SK-N-SH (cell line): ENCODE measurements at regions not wholly inside any gene's neighbourhood (a gene's known extent, or its start where the extent isn't known, plus 50 kb on each side); places are given as distances from the start of the nearest gene placed in this dataset.

Experiments
- CTCF ChIA-PET: fragments of 300-600, 350-600 bp; formaldehyde crosslinking; extraction: SDS; loops from one replicate; lab custom pipeline; 2021; lab: Yijun Ruan, JAX
- POLR2A ChIA-PET: fragments of 350-600 bp; sonication (Branson Sonifier 250); formaldehyde crosslinking; extraction: SDS; loops from one replicate; lab custom pipeline; 2020; ENCODE audit warnings: antibody characterized with exemption, inconsistent platforms; lab: Yijun Ruan, JAX
- DNase-seq: peaks from one replicate; pipeline ENCODE4 v3.0.0; 2012
- H2AFZ ChIP-seq: fragments of 200-600 bp; sonication (generic); 2 replicates; pipeline ENCODE4 v1.8.1; 2016; ENCODE audit warnings: antibody characterized with exemption, mild to moderate bottlenecking, low read depth
- H3F3A ChIP-seq: fragments of 200-600 bp; sonication (generic); replicated peaks from 2 replicates; pipeline ENCODE3; 2016; ENCODE audit warnings: antibody characterized with exemption, mild to moderate bottlenecking; ENCODE audit not compliant: insufficient read depth
- H3K27ac ChIP-seq, 2 experiments: fragments of 200-500 bp in 1 of 2; fragments of 200-600 bp in 1 of 2; sonication (Bioruptor generic) in 1 of 2; sonication (generic), shearing (Covaris generic) in 1 of 2; 2 replicates each; pipeline versions ENCODE4 v1.5.1 to v1.6.1; 2014 to 2016; ENCODE audit warnings: low read depth in 2 of 2, inconsistent platforms in 1 of 2, low read length in 1 of 2, mild to moderate bottlenecking in 1 of 2, mixed read lengths in 1 of 2
- H3K27me3 ChIP-seq: fragments of 200-600 bp; sonication (generic), shearing (Covaris generic); 2 replicates; pipeline ENCODE4 v1.6.1; 2016; ENCODE audit warnings: mixed run types; ENCODE audit not compliant: insufficient read depth
- H3K36me3 ChIP-seq, 2 experiments: fragments of 200-500 bp in 1 of 2; fragments of 200-600 bp in 1 of 2; sonication (Bioruptor generic) in 1 of 2; sonication (generic) in 1 of 2; replicated peaks in 1 of 2; 2 replicates each; pipeline versions ENCODE3 to v1.5.1; 2014 to 2016; ENCODE audit warnings: low read length in 1 of 2, mild to moderate bottlenecking in 1 of 2; ENCODE audit not compliant: insufficient read depth in 2 of 2, control insufficient read depth in 1 of 2
- H3K4me1 ChIP-seq, 2 experiments: fragments of 200-500 bp in 1 of 2; fragments of 200-600 bp in 1 of 2; sonication (Bioruptor generic) in 1 of 2; sonication (generic), shearing (Covaris generic) in 1 of 2; 2 replicates each; pipeline versions ENCODE4 v1.5.1 to v1.6.1; 2014 to 2016; ENCODE audit warnings: low read depth in 1 of 2, low read length in 1 of 2, mixed run types in 1 of 2; ENCODE audit not compliant: insufficient read depth in 2 of 2, control insufficient read depth in 1 of 2
- H3K4me2 ChIP-seq: fragments of 200-600 bp; sonication (generic), shearing (Covaris generic); 2 replicates; pipeline ENCODE4 v1.6.1; 2017; ENCODE audit warnings: mixed run types
- H3K4me3 ChIP-seq, 2 experiments: fragments of 200-500 bp in 1 of 2; fragments of 200-600 bp in 1 of 2; sonication (Bioruptor generic) in 1 of 2; sonication (generic), shearing (Covaris generic) in 1 of 2; 2 replicates each; pipeline versions ENCODE4 v1.5.1 to v1.8.1; 2014 to 2016; ENCODE audit warnings: low read depth in 2 of 2, inconsistent platforms in 1 of 2, low read length in 1 of 2, mild to moderate bottlenecking in 1 of 2, mixed read lengths in 1 of 2, moderate library complexity in 1 of 2
- H3K79me2 ChIP-seq: fragments of 200-600 bp; sonication (generic); 2 replicates; pipeline ENCODE4 v1.8.1; 2017; ENCODE audit warnings: mild to moderate bottlenecking; ENCODE audit not compliant: insufficient read depth
- H3K9ac ChIP-seq: fragments of 200-600 bp; sonication (generic); 2 replicates; pipeline ENCODE4 v1.6.1; 2017; ENCODE audit warnings: mixed run types
- H3K9me2 ChIP-seq: fragments of 200-600 bp; sonication (generic); 2 replicates; pipeline ENCODE4 v1.6.1; 2017; ENCODE audit warnings: mixed run types
- H3K9me3 ChIP-seq: fragments of 200-600 bp; sonication (generic); 2 replicates; pipeline ENCODE4 v1.6.1; 2017; ENCODE audit warnings: mixed run types, mild to moderate bottlenecking, moderate library complexity
- H4K20me1 ChIP-seq: fragments of 200-600 bp; sonication (generic); 2 replicates; pipeline ENCODE4 v1.6.1; 2017; ENCODE audit warnings: mild to moderate bottlenecking, mixed run types; ENCODE audit not compliant: insufficient read depth
- CHD2 ChIP-seq: fragments of 150-350 bp; IDR thresholded peaks from 2 replicates; pipeline ENCODE4 v1.6.1; 2018; ENCODE audit warnings: low read length; ENCODE audit not compliant: partially characterized antibody
- ELF1 ChIP-seq: IDR thresholded peaks from 2 replicates; pipeline ENCODE4 v1.4.0; 2012
- EZH2phosphoT487 ChIP-seq: fragments of 200-600 bp; sonication (generic); IDR thresholded peaks from 2 replicates; pipeline ENCODE4 v1.6.1; 2017; ENCODE audit warnings: low read depth, mixed run types, mild to moderate bottlenecking, antibody characterized with exemption, moderate library complexity, borderline replicate concordance
- FOSL2 ChIP-seq: IDR thresholded peaks from 2 replicates; pipeline ENCODE4 v1.4.0; 2012; ENCODE audit warnings: low read depth, mild to moderate bottlenecking, moderate library complexity, borderline replicate concordance
- FOXJ3 ChIP-seq: sonication (generic); formaldehyde crosslinking; IDR thresholded peaks from 2 replicates; pipeline ENCODE4 v1.5.1; 2020; ENCODE audit warnings: mild to moderate bottlenecking, missing genetic modification reagents
- IRF3 ChIP-seq: fragments of 150-350 bp; IDR thresholded peaks from 2 replicates; pipeline ENCODE4 v1.6.1; 2016; ENCODE audit warnings: mild to moderate bottlenecking, low read depth, low read length
- JUND ChIP-seq: IDR thresholded peaks from 2 replicates; pipeline ENCODE4 v1.4.0; 2012
- MXI1 ChIP-seq: IDR thresholded peaks from 2 replicates; pipeline ENCODE4 v1.6.1; 2012; ENCODE audit warnings: mild to moderate bottlenecking, low read depth, low read length, improper control_type of control experiment
- REST ChIP-seq: IDR thresholded peaks from 2 replicates; pipeline ENCODE4 v1.6.1; 2012; ENCODE audit warnings: mild to moderate bottlenecking, low read depth, low read length, moderate library complexity
- RFX5 ChIP-seq: IDR thresholded peaks from 2 replicates; pipeline ENCODE4 v1.6.1; 2012; ENCODE audit warnings: mild to moderate bottlenecking, improper control_type of control experiment, low read length
- RXRA ChIP-seq: IDR thresholded peaks from 2 replicates; pipeline ENCODE4 v1.4.0; 2012; ENCODE audit warnings: low read depth, mild to moderate bottlenecking, borderline replicate concordance
- SIN3A ChIP-seq: IDR thresholded peaks from 2 replicates; pipeline ENCODE4 v1.6.1; 2012; ENCODE audit warnings: low read depth, mild to moderate bottlenecking, low read length, moderate library complexity, borderline replicate concordance
- TCF12 ChIP-seq: IDR thresholded peaks from 2 replicates; pipeline ENCODE4 v1.4.0; 2012
- USF1 ChIP-seq: IDR thresholded peaks from 2 replicates; pipeline ENCODE4 v1.4.0; 2012; ENCODE audit warnings: low read depth, borderline replicate concordance
- YY1 ChIP-seq: IDR thresholded peaks from 2 replicates; pipeline ENCODE4 v1.4.0; 2012; ENCODE audit warnings: low read depth, mild to moderate bottlenecking
- ZBTB33 ChIP-seq: IDR thresholded peaks from 2 replicates; pipeline ENCODE4 v1.4.0; 2012; ENCODE audit warnings: low read depth, borderline replicate concordance
- WGBS: methylation state at CpG from one replicate; pipeline ENCODE4 v1.1.6; 2017; ENCODE audit warnings: low lambda C conversion rate; 5-methylcytosine and 5-hydroxymethylcytosine counted together

GRCh38 chr20:41782730-41783406, 164.7 kb upstream of the CHD6 start:
- no peak overlapping the region for H3K9ac ChIP-seq
- CTCF ChIA-PET, result no interaction called here
- no peaks in the 10 kb centered on the region for H3K9me3 ChIP-seq
- H4K20me1 ChIP-seq, result no peaks in the 10 kb centered on the region
- H2AFZ ChIP-seq, result no peak overlapping the region
- H3K36me3 ChIP-seq, result no peaks in the 10 kb centered on the region
- H3K4me3 ChIP-seq, result no peak overlapping the region
- H3K9me2 ChIP-seq, result no peaks in the 10 kb centered on the region
- WGBS, result 41% methylated on average over 3 of the region's 3 CpGs
- DNase-seq, result no peak
- TF ChIP-seq REST, result no peak
- TF ChIP-seq CHD2, result no peak
- TF ChIP-seq FOXJ3 (CRISPR knock-in tag), result no peak
- no peak for TF ChIP-seq FOSL2
- no peak for TF ChIP-seq RFX5
- no peak for TF ChIP-seq SIN3A
- no peak for TF ChIP-seq MXI1
- no peak for TF ChIP-seq RXRA
- no peak for TF ChIP-seq YY1
- no peak for TF ChIP-seq JUND
- TF ChIP-seq EZH2phosphoT487, result no peak
- TF ChIP-seq TCF12, result no peak
- no peak for TF ChIP-seq IRF3
- no peak for TF ChIP-seq ELF1
- TF ChIP-seq ZBTB33, result no peak
- no peak for TF ChIP-seq USF1
- H3K27ac ChIP-seq, result no peak overlapping the region
- POLR2A ChIA-PET, result no interaction called here
- H3K79me2 ChIP-seq, result no peaks in the 10 kb centered on the region
- no peak overlapping the region for H3K4me2 ChIP-seq
- H3F3A ChIP-seq, result no peaks in the 10 kb centered on the region
- no peaks in the 10 kb centered on the region for H3K27me3 ChIP-seq
- H3K4me1 ChIP-seq, result no peaks in the 10 kb centered on the region
